HepG2 (cell line): ENCODE measurements at regions not wholly inside any gene's neighbourhood (a gene's known extent, or its start where the extent isn't known, plus 50 kb on each side); places are given as distances from the start of the nearest gene placed in this dataset.

Experiments used
- AGO1 ChIP-seq: fragments of 200-400 bp; formaldehyde crosslinking; IDR thresholded peaks from 2 replicates; pipeline ENCODE4 v1.6.1; 2017; ENCODE audit warnings: mild to moderate bottlenecking, low read depth, low read length, moderate library complexity; ENCODE audit not compliant: poor library complexity, severe bottlenecking
- CENPT ChIP-seq: sonication (generic); formaldehyde crosslinking; IDR thresholded peaks from 2 replicates; pipeline ENCODE4 v1.8.0; 2022; ENCODE audit warnings: low read depth, mild to moderate bottlenecking, moderate library complexity, missing genetic modification reagents
- EHMT2 ChIP-seq: fragments of 200-600 bp; sonication (generic); IDR thresholded peaks from 2 replicates; pipeline ENCODE4 v1.7.0; 2017; ENCODE audit warnings: antibody characterized with exemption, low read depth, low read length, borderline replicate concordance
- ELF1 ChIP-seq: sonication (generic); formaldehyde crosslinking; IDR thresholded peaks from 2 replicates; pipeline ENCODE4 v1.4.0; 2020; ENCODE audit warnings: missing genetic modification reagents
- JUN ChIP-seq: sonication (generic); formaldehyde crosslinking; IDR thresholded peaks from 2 replicates; pipeline ENCODE4 v1.4.0; 2020; ENCODE audit warnings: mild to moderate bottlenecking, missing genetic modification reagents
- KAT2B ChIP-seq: fragments of 150-350 bp; IDR thresholded peaks from 2 replicates; pipeline ENCODE4 v1.6.1; 2014; ENCODE audit warnings: low read depth, low read length, borderline replicate concordance
- KDM5A ChIP-seq: fragments of 200-600 bp; sonication (generic); IDR thresholded peaks from 2 replicates; pipeline ENCODE4 v1.7.0; 2018; ENCODE audit warnings: antibody characterized with exemption, mild to moderate bottlenecking, low read length, borderline replicate concordance
- MTA1 ChIP-seq: sonication (generic); formaldehyde crosslinking; IDR thresholded peaks from 2 replicates; pipeline ENCODE4 v1.4.0; 2020; ENCODE audit warnings: missing genetic modification reagents, mild to moderate bottlenecking, borderline replicate concordance
- NAIF1 ChIP-seq: sonication (generic); formaldehyde crosslinking; IDR thresholded peaks from 2 replicates; pipeline ENCODE4 v1.5.0; 2020; ENCODE audit warnings: mild to moderate bottlenecking, missing genetic modification reagents, borderline replicate concordance
- NFIC ChIP-seq: IDR thresholded peaks from 2 replicates; pipeline ENCODE4 v1.6.1; 2012; ENCODE audit warnings: mild to moderate bottlenecking, low read length, inconsistent platforms
- NRL ChIP-seq: sonication (generic); formaldehyde crosslinking; IDR thresholded peaks from 2 replicates; pipeline ENCODE4 v1.5.0; 2020; ENCODE audit warnings: missing genetic modification reagents, mild to moderate bottlenecking, moderate library complexity, borderline replicate concordance
- PAXIP1 ChIP-seq: sonication (generic); formaldehyde crosslinking; conservative IDR thresholded peaks from 2 replicates; pipeline ENCODE4 v1.4.0; 2020; ENCODE audit warnings: mild to moderate bottlenecking, missing genetic modification reagents, moderate library complexity
- RARA ChIP-seq: IDR thresholded peaks from 2 replicates; pipeline ENCODE4 v1.6.1; 2016; ENCODE audit warnings: missing genetic modification reagents, missing compliant biosample characterization
- SALL1 ChIP-seq: sonication (generic); formaldehyde crosslinking; IDR thresholded peaks from 2 replicates; pipeline ENCODE4 v1.8.0; 2022; ENCODE audit warnings: mild to moderate bottlenecking, missing genetic modification reagents
- SMAD3 ChIP-seq: sonication (generic); formaldehyde crosslinking; IDR thresholded peaks from 2 replicates; pipeline ENCODE4 v1.4.0; 2020; ENCODE audit warnings: missing genetic modification reagents
- SMARCC2 ChIP-seq: fragments of 450-650 bp; IDR thresholded peaks from 2 replicates; pipeline ENCODE4 v1.6.1; 2017; ENCODE audit warnings: antibody characterized with exemption, mild to moderate bottlenecking
- SMYD3 ChIP-seq: sonication (generic); formaldehyde crosslinking; IDR thresholded peaks from 2 replicates; pipeline ENCODE4 v1.8.1; 2023; ENCODE audit warnings: mild to moderate bottlenecking, missing genetic modification reagents
- SOX13 ChIP-seq, 3 experiments: fragments of 450-650 bp in 1 of 3; sonication (generic) in 1 of 3; formaldehyde crosslinking in 1 of 3; IDR thresholded peaks in 2 of 3; conservative IDR thresholded peaks in 1 of 3; 2 replicates each; pipeline versions ENCODE4 v1.5.0 to v1.6.1; 2016 to 2020; ENCODE audit warnings: antibody characterized with exemption in 1 of 3, mild to moderate bottlenecking in 1 of 3, missing compliant biosample characterization in 1 of 3, missing genetic modification reagents in 1 of 3, moderate library complexity in 1 of 3
- TEF ChIP-seq: sonication (generic); formaldehyde crosslinking; IDR thresholded peaks from 2 replicates; pipeline ENCODE4 v1.5.0; 2020; ENCODE audit warnings: missing genetic modification reagents
- ZNF251 ChIP-seq: sonication (generic); formaldehyde crosslinking; IDR thresholded peaks from 2 replicates; pipeline ENCODE4 v1.9.0; 2021; ENCODE audit warnings: mild to moderate bottlenecking, missing genetic modification reagents
- ZNF343 ChIP-seq: sonication (generic); formaldehyde crosslinking; IDR thresholded peaks from 2 replicates; pipeline ENCODE4 v1.4.0; 2020; ENCODE audit warnings: mild to moderate bottlenecking, missing genetic modification reagents
- ZNF354B ChIP-seq: sonication (generic); formaldehyde crosslinking; IDR thresholded peaks from 2 replicates; pipeline ENCODE4 v1.8.0; 2022; ENCODE audit warnings: mild to moderate bottlenecking, missing genetic modification reagents
- ZNF44 ChIP-seq: sonication (generic); formaldehyde crosslinking; IDR thresholded peaks from 2 replicates; pipeline ENCODE4 v1.5.1; 2020; ENCODE audit warnings: mild to moderate bottlenecking, missing genetic modification reagents
- ZNF720 ChIP-seq: sonication (generic); formaldehyde crosslinking; IDR thresholded peaks from 2 replicates; pipeline ENCODE4 v1.4.0; 2020; ENCODE audit warnings: missing genetic modification reagents
- ZNF816 ChIP-seq: sonication (generic); formaldehyde crosslinking; IDR thresholded peaks from 2 replicates; pipeline ENCODE4 v1.8.0; 2022; ENCODE audit warnings: missing genetic modification reagents, mild to moderate bottlenecking, borderline replicate concordance
- TF ChIP-seq, protein P1 (sequence below): sonication (generic); formaldehyde crosslinking; IDR thresholded peaks from 2 replicates; pipeline ENCODE4 v1.8.1; 2023; ENCODE audit warnings: mild to moderate bottlenecking, missing genetic modification reagents

GRCh38 chr2:42978175-42978886 lies 185.9 kb upstream of the HAAO start (continued):
- TF ChIP-seq SMARCC2 = no peak
- TF ChIP-seq TEF (CRISPR knock-in tag) = no peak; the same call in 1 of the 2 replicates
- no peak for TF ChIP-seq KAT2B
- peak; percentile 88; the same call in 1 of the 2 replicates for TF ChIP-seq EHMT2
- TF ChIP-seq RARA (CRISPR knock-in tag) = peak; percentile 98
- peak; percentile 73; the same call in 1 of the 2 replicates for TF ChIP-seq SOX13 (IDR thresholded peaks at IDR 0.05)
- peak in 1 of 2 experiments; percentile 89; a peak in 2 of 4 replicates for TF ChIP-seq SOX13 (CRISPR knock-in tag; conservative IDR thresholded peaks at IDR 0.05 in 1 of 2, IDR thresholded peaks at IDR 0.05 in 1 of 2)
- peak; percentile 95 for TF ChIP-seq MTA1 (CRISPR knock-in tag)
- TF ChIP-seq, protein P1, sequence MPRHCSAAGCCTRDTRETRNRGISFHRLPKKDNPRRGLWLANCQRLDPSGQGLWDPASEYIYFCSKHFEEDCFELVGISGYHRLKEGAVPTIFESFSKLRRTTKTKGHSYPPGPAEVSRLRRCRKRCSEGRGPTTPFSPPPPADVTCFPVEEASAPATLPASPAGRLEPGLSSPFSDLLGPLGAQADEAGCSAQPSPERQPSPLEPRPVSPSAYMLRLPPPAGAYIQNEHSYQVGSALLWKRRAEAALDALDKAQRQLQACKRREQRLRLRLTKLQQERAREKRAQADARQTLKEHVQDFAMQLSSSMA (CRISPR knock-in tag) = peak; percentile 78
- peak; percentile 89 for TF ChIP-seq SMAD3 (CRISPR knock-in tag)
- no peak for TF ChIP-seq ZNF251 (CRISPR knock-in tag)
- no peak for TF ChIP-seq NAIF1 (CRISPR knock-in tag)
- no peak for TF ChIP-seq NFIC
- no peak for TF ChIP-seq ZNF44 (CRISPR knock-in tag)
- TF ChIP-seq NRL = peak; percentile 80; the same call in 1 of the 2 replicates
- TF ChIP-seq ZNF343 (CRISPR knock-in tag) = no peak; the same call in 1 of the 2 replicates
- TF ChIP-seq ELF1 (CRISPR knock-in tag) = peak; percentile 63; the same call in 1 of the 2 replicates
- peak; percentile 74 for TF ChIP-seq JUN
- TF ChIP-seq AGO1 = peak; percentile 59
- peak; percentile 83; the same call in 1 of the 2 replicates for TF ChIP-seq ZNF816 (CRISPR knock-in tag)
- TF ChIP-seq ZNF354B (CRISPR knock-in tag) = no peak
- peak; percentile 100 for TF ChIP-seq PAXIP1
- no peak for TF ChIP-seq KDM5A
- peak; percentile 96 for TF ChIP-seq SALL1 (CRISPR knock-in tag)
- no peak for TF ChIP-seq ZNF720 (CRISPR knock-in tag)
- peak; percentile 60; the same call in 1 of the 2 replicates for TF ChIP-seq CENPT (CRISPR knock-in tag)
- 0 out of 2 replicates have a peak, but pooled peaks have one; percentile 22 for TF ChIP-seq SMYD3 (CRISPR knock-in tag)
